ENCODE measurements at regions not wholly inside any gene's neighbourhood (a gene's known extent, or its start where the extent isn't known, plus 50 kb on each side); places are given as distances from the start of the nearest gene placed in this dataset.

DNA sequence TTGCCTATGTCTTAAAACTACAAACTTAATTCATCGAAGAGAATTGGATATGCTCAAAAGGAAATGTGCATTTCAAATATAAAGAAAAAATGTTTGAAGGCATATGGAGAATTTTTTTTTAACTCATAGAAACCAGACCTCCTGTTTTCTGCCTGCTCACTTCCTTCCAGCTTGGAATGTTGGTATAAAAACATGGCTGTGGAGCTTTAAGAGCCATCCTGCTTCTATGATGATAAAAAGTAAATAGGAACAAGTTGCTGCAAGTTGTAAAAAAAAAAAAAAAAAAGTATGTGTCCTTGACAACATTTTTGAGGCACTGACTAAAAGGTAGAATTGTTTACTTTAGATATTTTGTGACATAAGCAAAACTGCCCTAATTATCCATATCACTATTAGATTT, 1230.7 kb downstream of the PCDH9 start:
- Histone ChIP-seq H3K9me3 (ENCODE audit: control insufficient read depth, low read depth, low read length) (no peaks in the 10 kb centered on the region), H4K8ac (replicated peaks; ENCODE audit: insufficient read length, low read depth, low read length) (no peak overlapping the region), H3K14ac (ENCODE audit: insufficient read depth, low read length) (no peak overlapping the region), H3K23ac (ENCODE audit: insufficient read length, low read depth, low read length) (no peak overlapping the region), H2BK12ac (ENCODE audit: insufficient read length, low read depth, low read length) (no peak overlapping the region), H4K91ac (ENCODE audit: insufficient read length, low read depth, low read length) (no peak overlapping the region), H3K18ac (ENCODE audit: insufficient read length, low read depth, low read length) (no peak overlapping the region), H2BK5ac (ENCODE audit: insufficient read length, low read length) (no peak overlapping the region), H2BK15ac (ENCODE audit: low read depth, low read length) (no peak overlapping the region), H2AFZ (ENCODE audit: low read length) (no peak overlapping the region), H2BK20ac (ENCODE audit: low read depth, low read length, poor library complexity, severe bottlenecking) (no peak overlapping the region), H3K9ac (ENCODE audit: extremely low read depth, insufficient read length, low read length) (no peak overlapping the region), H3K27ac (ENCODE audit: insufficient read length, low read depth, low read length) (no peak overlapping the region), H3K56ac (ENCODE audit: insufficient read length, low read depth, low read length) (no peak overlapping the region), H3K4me2 (ENCODE audit: insufficient read depth, insufficient read length, low read length) (no peak overlapping the region), H3K79me2 (ENCODE audit: insufficient read depth, low read length) (no peaks in the 10 kb centered on the region), H2AK5ac (ENCODE audit: insufficient read length, low read length) (no peak overlapping the region), H3T11ph (ENCODE audit: low read length) (no peak overlapping the region), H4K5ac (ENCODE audit: insufficient read length, low read depth, low read length) (no peak overlapping the region), H2BK120ac (ENCODE audit: low read depth, low read length, poor library complexity, severe bottlenecking) (no peak overlapping the region), H4K20me1 (ENCODE audit: control insufficient read depth, insufficient read depth, insufficient read length) (no peaks in the 10 kb centered on the region), H3K4me1 (ENCODE audit: insufficient read depth, low read length) (no peaks in the 10 kb centered on the region), H3K23me2 (ENCODE audit: insufficient read length, low read depth, low read length, poor library complexity, severe bottlenecking) (no peaks in the 10 kb centered on the region), H3K4ac (ENCODE audit: low read depth, low read length) (no peak overlapping the region), H3K27me3 (ENCODE audit: insufficient read depth, low read length) (no peaks in the 10 kb centered on the region), H3K79me1 (ENCODE audit: insufficient read depth, low read depth, low read length, poor library complexity, severe bottlenecking) (no peaks in the 10 kb centered on the region)
- no CpG with 5 or more reads among the region's 1 CpG for WGBS (ENCODE audit: extremely low coverage, insufficient read length, low lambda C conversion rate)
- no peaks in the 10 kb centered on the region for H3K4me1 Mint-ChIP-seq
- no peaks in the 10 kb centered on the region for H3K27me3 Mint-ChIP-seq (ENCODE audit: low read depth)
- no peak overlapping the region for H3K4me3 Mint-ChIP-seq
- H3K27ac Mint-ChIP-seq = no peak overlapping the region
- peaks cover 0 to 9% (median 6%) of the 10 kb centered on the region in 3 experiments; a peak in 5 of 7 replicates for H3K36me3 Mint-ChIP-seq (ENCODE audit: insufficient read depth in 1 of 3, low read depth in 3 of 3)
- TF ChIP-seq CTCF (conservative IDR thresholded peaks at IDR 0.05) = no peak
- no peak for DNase-seq
- H3K9me3 Mint-ChIP-seq = peaks cover 10% of the 10 kb centered on the region in 2 experiments; a peak in 4 of 5 replicates
